Heart left ventricle (tissue), 13 donors: ENCODE measurements at regions not wholly inside any gene's neighbourhood (a gene's known extent, or its start where the extent isn't known, plus 50 kb on each side); places are given as distances from the start of the nearest gene placed in this dataset.

Source experiments
- CTCF ChIP-seq, 12 donors: fragments of 200-600 bp; sonication (generic) in 4 of 12; IDR thresholded peaks; one replicate each; pipeline versions ENCODE4 v1.5.0 to v1.8.0; 2018 to 2022; ENCODE audit warnings: antibody characterized with exemption in 12 of 12, mild to moderate bottlenecking in 5 of 12
- POLR2A ChIP-seq, 2 donors: fragments of 450-650 bp; IDR thresholded peaks; one replicate each; pipeline ENCODE4 v1.6.1; 2017; ENCODE audit warnings: antibody characterized with exemption in 2 of 2, mild to moderate bottlenecking in 2 of 2, moderate library complexity in 2 of 2
- donor health status: ischemic (EF 13 %, LVEDD 7.1; RV severe dilation, severe dysfunction).
- donor health status: DM: no; HTN: yes; CAD: no.
- donor health status: DM: no; HTN: no; CAD: no.
- donor health status: ischemic (EF 25% LVEDD 6.9; RV normal size, moderate dysfunction).
- donor health status: ischemic (EF 25% LVEDD 5.7; RV mildly dilated, moderate dysfunction).
- donor health status: ischemic (EF 35%, LVEDD 5.7; RV mildly dilated, moderate dysfunction).
- donor health status: nonischemic (EF 11% LVEDD 7.7; RV severe dilation, severe dysfunction).
- donor health status: DM: yes; HTN: yes; CAD: no.
- donor health status: PGD.
- donor health status: ischemic (EF 29% LVEDD 5.4; RV normal size, mild dysfunction).
- donor health status: nonischemic (EF 23%, LVEDD 6.1; RV moderate dilation, normal function).

DNA sequence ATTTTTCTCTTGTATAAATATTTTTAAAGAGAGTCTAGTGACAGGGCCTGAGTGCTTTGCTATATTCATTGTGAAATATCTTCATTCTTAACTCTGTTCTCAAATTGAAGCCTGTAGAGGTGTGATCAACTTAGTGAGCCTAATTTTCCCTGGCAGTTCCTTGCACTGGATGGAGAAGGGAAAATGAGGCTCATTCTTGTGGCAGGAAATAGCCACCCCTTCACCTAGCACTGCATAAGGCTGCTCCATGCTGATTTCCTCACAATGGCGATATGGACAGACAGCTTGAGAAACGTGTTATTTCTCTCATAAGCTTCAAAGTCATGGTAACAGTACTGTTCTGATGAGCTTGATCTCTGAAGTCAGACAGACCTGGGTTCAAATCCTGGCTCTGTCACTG is 146.2 kb downstream of the AKAP11 start:
- no peak for TF ChIP-seq CTCF (IDR thresholded peaks at IDR 0.05)
- no peak for TF ChIP-seq POLR2A (IDR thresholded peaks at IDR 0.05)
